NCI-H2029 treated with DMSO at 0.1 percent for 48 hours (cell line): ENCODE measurements at regions not wholly inside any gene's neighbourhood (a gene's known extent, or its start where the extent isn't known, plus 50 kb on each side); places are given as distances from the start of the nearest gene placed in this dataset.

Experiments used
- DNase-seq: peaks from one replicate; lab custom pipeline; 2025; lab: John Stamatoyannopoulos, UW

DNA sequence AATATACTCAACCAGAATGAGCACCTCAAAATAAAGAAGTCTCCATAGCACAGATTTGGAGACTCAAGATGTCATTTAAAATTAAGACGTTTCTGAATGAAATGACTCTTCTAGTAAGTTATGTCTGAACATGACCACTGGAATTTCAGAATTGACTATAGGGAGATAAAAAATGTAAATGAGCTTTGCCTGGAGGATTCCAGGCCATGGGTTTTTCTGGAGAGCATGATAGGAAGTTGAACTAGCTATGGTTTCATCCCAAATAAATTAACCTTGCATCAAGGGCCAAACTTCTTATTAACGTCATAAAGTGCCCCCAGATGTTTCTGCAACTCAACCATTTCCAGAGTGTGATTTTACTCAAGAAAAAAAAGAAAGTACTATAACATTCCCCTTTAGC lies 222.6 kb upstream of the NR2F2 start:
- DNase-seq, result no peak

DNA sequence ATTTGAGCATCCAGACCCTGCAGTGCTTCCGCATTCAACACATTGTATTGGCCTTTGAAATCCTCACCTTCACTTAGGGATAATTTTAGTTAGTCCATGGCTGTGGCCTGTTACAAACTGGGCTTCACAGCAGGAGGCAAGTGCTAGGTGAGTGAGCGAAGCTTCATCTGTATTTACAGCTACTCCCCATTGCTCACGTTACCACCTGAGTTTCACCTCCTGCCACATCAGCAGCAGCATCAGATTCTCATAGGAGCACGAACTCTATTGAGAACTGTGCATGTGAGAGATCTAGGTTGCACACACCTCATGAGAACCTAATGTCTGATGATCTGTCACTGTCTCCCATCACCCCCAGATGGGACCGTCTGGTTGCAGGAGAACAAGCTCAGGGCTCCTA lies 222.1 kb upstream of the NR2F2 start:
- no peak for DNase-seq

DNA sequence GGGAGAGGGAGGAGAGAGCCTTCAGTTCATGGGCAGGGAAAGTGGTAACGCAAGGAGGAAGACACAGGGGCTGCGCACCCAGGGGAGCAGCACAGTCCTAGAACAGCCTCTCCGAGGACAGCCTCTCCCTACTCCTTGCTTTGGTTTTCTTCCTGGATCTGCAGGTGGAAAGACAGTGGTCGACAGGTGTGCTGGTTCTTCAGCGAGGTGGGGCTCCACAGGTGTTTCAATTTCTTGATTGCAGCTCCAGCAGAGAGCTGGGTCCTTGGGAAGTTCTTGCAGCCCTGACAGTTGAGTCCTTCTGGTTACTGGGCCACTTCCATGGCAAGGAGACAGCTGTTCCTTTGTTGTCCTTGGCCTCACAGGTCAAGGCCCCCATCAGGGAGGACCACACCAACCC lies 220.7 kb upstream of the NR2F2 start:
- DNase-seq, result no peak

- DNase-seq, result no peak
Measured at GRCh38 chr15:96112018-96112417, 218.5 kb upstream of the NR2F2 start.

- no peak for DNase-seq
Measured at GRCh38 chr15:96115642-96116041, 214.9 kb upstream of the NR2F2 start.

DNA sequence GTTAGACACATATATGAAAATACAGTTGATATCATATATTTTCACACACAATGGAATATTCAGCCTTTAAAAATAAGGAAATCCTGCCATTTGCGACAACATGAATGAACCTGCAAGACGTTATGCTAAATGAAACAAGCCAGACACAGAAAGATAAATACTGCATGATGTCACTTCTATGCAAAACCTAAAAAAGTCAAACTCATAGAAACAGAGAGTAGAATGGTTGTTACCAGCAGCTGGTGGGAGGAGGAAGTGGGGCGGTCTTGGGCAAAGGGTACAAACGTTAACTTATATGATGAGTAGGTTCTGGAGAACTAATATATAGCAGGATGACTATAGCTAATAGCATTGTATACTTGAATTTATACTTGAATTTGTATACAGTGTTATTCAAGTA lies 213.2 kb upstream of the NR2F2 start:
- DNase-seq, result no peak

DNA sequence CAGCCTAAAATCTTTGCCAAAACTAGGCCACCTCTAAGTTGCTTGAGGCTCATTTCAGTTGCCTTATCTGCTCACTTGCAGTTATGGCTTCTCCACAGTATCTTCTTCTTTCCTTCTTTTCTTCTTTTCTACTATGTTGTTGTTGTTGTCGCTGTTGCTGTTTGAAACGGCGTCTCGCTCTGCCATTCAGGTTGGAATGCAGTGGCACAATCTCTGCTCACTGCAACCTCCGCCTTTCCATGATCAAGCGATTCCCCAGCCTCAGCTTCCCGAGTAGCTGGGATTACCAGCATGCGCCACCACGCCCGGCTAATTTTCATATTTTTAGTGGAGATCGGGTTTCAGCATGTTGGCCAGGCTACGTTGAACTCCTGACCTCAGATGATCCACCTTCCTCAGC lies 210.8 kb upstream of the NR2F2 start:
- no peak for DNase-seq

- no peak for DNase-seq
Measured at GRCh38 chr15:96121086-96121920, 209.2 kb upstream of the NR2F2 start.

DNA sequence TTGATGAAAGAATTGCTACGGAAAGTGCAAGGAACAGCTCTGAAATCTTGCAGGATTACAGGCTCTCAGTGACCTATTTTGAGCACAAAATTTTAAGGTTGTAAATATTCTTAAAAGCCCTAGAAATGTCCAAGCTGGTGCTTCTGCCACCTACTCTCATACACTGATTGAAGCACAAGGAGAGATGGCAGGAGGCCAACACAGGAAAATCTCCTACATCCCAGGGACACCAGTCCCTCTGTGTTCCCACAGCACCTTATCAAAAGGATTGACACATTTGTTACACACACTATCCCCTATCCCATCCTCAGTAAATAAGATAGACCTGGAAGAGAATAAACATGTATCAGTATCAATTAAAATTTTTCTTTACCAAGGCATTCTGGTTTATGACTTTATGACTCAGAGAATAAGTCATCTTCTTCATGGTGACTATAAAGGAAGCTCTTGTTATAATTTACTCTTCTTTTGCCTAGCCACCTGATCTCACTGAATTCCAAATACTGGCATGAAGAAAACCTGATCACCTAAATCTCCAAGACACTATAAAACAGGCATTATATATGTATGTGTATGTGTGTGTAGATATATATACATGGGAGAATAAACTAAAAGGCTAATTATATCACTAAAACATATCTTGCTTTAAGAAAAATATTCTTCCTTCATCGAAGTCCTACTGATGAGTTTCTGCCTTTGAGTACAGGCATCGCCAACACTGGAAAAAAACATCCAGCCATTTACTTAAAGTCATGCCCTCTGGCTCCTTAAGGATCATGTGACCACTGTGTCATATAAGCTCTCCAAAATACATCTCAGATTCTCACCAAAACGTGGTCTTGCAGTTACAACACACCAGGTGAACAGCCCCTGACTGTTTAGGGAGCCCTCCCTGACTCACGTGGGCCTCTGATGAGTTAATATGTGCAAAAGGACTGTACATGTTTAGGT lies 208.1 kb upstream of the NR2F2 start:
- no peak for DNase-seq

GRCh38 chr15:96123028-96123400 lies 207.5 kb upstream of the NR2F2 start:
- DNase-seq, result no peak

DNA sequence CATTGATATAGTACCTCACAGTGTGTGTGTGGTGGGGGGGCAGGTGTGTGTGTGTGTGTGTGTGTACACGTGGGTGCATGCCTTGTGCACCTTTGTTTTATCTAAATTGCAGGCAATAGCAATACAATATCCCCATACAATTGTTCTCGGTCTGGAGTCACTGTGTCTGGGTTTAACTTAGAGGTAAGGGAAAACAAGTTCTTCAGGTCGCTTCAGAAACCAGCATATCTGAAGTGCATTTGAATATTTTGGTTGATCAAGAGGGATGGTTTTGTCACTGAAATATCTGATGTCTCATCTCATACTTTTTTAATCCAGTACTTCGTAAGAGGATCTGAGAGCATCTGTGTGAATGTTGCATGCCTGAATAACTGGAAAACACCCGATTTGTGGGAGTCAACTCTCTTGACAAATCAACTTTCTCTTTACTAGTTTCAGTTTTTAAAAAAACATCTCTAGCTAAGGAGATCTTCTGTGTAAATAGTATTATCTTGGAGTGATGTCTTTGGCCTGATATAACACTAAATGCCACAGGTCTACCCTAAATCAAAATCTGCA lies 206.8 kb upstream of the NR2F2 start:
- DNase-seq, result no peak

- DNase-seq, result no peak
Measured at GRCh38 chr15:96124436-96124835, 206.1 kb upstream of the NR2F2 start.

GRCh38 chr15:96125721-96126415 lies 204.6 kb upstream of the NR2F2 start:
- DNase-seq, result no peak

DNA sequence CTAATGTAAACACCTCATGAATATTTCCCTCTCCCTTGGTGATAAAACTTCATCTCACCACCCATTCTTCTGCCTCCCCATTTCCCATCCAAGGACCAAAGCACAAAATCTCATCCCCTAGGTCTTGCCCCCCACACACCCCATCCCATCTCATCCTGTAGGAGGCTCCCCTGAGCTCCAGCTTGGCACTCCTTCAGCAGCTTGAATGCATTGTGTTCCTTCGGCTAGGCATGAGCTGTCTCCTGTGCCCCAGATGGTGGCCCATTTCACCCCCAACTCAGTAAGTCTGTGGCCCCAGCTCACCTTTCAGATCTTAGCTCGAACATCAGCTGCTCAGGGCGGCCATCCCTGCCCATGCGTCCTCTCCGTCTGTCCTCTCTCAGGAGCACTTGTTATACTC lies 203.6 kb upstream of the NR2F2 start:
- no peak for DNase-seq

GRCh38 chr15:96130734-96131133 lies 199.8 kb upstream of the NR2F2 start:
- DNase-seq, result no peak

DNA sequence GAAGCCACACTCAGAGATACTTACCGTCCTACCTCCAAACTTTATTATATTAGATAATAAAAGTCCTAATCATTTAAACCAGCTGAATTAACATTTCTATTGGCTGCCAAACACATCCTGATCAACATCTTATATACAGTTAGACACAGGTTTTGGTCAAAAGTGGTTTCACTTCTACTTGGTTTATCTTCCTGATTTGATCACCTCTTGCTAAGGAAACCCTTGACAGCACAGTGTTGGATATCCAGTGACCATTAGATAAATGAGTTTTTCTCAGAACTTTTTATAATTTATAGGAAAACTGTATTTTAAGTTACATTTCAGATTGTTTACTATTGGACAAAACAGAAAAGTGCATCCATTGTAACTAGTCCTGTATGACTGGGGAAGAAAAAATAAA lies 198.4 kb upstream of the NR2F2 start:
- DNase-seq, result no peak

DNA sequence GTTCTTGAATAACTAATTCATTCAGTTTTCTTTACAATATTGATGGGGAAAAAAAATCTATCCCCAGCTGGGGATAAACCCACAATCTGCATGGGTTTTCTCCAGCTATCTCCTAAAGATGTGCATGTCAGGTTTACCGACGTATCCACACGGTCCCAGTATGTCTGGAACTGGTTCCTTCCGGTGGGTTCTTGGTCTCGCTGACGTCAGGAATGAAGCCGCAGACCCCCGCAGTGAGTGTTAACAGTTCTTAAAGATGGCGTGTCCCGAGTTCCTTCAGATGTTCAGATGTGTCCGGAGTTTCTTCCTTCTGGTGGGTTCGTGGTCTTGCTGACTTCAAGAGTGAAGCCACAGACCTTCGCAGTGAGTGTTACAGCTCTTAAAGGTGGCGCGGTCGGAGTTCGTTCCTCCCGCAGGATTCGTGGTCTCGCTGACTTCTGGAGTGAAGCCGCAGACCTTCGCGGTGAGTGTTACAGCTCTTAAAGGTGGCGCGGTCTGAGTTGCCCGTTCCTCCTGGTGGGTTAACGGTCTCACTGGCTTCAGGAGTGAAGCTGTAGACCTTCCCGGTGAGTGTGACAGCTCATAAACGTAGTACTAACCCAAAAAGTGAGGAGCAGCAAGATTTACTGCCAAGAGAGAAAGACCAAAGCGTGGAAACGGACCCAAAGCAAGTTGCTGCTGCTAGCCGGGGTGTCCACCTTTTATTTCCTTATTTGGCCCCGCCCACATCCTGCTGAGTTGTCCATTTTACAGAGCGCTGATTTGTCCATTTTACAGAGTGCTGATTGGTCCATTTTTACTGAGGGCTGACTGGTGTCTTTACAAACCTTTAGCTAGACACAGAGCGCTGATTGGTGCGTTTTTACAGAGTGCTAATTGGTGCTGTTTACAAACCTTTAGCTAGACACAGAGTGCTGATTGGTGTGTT lies 195.1 kb upstream of the NR2F2 start:
- no peak for DNase-seq

DNA sequence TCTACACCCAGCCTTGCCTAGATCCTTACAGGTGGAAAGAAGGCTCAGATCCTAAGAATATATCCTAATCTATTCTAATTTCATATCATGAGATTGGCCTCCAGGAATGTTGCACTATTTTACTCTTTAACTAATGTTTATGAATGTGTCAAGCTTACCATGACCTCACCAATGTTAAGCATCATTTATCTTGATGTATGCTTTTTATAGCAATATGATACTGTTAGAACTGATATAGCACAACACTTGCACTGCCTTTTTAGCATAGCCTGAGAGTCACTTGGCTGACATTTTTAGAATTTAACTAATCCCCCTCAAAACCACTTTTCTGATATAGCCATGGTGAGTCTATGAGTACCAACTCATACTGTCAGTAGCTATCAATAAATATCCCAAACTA lies 191.5 kb upstream of the NR2F2 start:
- DNase-seq, result no peak

- DNase-seq, result no peak
Measured at GRCh38 chr15:96142498-96142897, 188.0 kb upstream of the NR2F2 start.

GRCh38 chr15:96144734-96145133 lies 185.8 kb upstream of the NR2F2 start:
- DNase-seq, result no peak

DNA sequence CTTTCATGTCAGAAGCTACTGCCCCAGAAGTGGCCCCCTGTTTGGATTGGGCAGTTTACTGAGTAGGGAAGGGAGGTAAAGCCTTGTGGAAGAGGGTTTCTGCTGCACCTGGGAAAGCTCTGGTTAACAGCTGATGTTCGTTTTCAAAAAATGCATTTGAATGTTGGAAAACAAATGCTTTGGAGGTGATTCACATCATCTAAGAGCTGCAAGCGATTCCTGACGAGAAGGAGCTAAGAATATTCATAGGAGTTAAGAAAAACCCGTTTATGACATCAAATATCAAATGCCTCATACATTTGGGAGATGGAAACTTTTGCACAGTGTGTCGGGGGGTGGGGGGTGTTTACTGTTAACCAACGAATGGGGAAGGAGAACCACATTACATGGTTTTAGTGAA lies 183.8 kb upstream of the NR2F2 start:
- DNase-seq, result no peak
